Stimulated activated CD8-positive, alpha-beta memory T cell treated with anti-CD3 and anti-CD28 coated beads, Interleukin-4, amount 100 ng/mL, for 24 hours (primary cell): ENCODE measurements at regions not wholly inside any gene's neighbourhood (a gene's known extent, or its start where the extent isn't known, plus 50 kb on each side); places are given as distances from the start of the nearest gene placed in this dataset.
"Not testable (repeated sequence)": the region's sequence is repeated elsewhere in the genome, so short reads cannot be mapped to it uniquely, and the experiment has no call there.

Experiments used
- DNase-seq: peaks from one replicate; pipeline ENCODE4 v3.0.0-alpha.2; 2020; ENCODE audit warnings: low read depth

DNA sequence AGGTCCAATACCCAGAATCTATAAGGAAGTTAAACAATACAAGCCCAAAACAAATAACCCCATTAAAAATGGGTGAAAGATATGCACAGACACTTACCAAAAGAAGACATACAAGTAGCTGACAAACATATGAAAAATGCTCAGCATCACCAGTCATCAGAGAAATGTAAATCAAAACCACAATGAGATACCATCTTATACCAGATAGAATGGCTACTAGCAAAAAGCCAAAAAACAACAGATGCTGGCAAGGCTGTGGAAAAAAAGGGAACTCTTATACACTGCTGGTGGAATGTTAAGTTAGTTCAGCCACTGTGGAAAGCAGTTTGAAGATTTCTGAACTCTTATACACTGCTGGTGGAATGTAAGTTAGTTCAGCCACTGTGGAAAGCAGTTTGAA lies 331.1 kb downstream of the KIF20B start:
- no peak for DNase-seq

DNA sequence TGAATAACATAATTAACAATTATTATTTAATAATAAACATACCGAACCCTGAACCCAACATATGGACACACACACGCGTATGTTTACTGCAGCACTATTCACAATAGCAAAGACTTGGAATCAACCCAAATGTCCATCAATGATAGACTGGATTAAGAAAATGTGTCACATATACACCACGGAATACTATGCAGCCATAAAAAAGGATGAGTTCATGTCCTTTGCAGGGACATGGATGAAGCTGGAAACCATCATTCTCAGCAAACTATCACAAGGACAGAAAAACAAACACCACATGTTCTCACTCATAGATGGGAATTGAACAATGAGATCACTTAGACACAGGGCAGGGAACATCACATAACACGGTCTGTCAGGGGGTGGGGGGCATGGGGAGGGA lies 333.5 kb downstream of the KIF20B start:
- not testable (repeated sequence) for DNase-seq

- DNase-seq: no peak
Observed at GRCh38 chr10:90041585-90041984, 340.2 kb downstream of the KIF20B start.

- DNase-seq: no peak
Observed at GRCh38 chr10:90042075-90042474, 340.7 kb downstream of the KIF20B start.

- no peak for DNase-seq
Observed at GRCh38 chr10:90047243-90047729, 345.9 kb downstream of the KIF20B start.

DNA sequence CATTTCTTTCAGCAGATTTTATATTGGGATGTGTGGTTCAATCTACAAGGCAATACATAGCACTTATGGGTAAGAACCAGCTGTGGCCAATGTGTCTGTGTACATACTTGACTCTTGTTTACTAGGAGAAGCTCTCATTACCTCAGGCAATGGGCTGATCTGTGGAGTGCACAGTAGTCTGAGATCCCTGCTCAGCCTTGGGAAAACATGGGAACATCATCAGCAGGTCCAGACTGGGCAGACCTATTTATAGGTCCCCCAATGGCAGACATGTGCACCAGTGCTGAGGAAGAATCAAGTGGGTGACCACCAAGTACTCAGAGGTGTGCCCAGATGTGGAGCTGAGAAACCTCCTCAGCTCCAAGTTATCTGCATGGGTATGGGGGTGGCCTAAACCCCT lies 349.7 kb downstream of the KIF20B start:
- no peak for DNase-seq

DNA sequence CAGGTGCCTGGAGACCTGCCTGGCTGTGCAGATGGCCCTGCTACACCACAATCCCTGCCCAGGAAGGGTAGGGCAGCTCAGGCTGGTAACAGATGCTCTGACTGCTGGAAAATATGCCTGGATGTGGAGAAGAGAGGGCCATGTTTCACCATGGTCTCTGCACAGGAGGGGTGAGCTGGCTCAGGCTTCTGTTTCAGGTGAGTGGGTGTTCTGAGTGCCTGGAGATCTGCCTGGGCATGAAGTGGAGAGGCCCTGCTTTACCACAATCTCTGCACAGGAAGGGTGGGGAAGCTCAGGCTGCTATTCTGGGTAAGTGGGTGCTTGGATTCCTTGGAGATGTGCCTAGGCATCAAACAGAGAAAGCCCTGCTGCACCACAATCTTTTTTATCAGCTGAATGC lies 350.1 kb downstream of the KIF20B start:
- DNase-seq: no peak

GRCh38 chr10:90062786-90063185 lies 361.4 kb downstream of the KIF20B start:
- DNase-seq: no peak

DNA sequence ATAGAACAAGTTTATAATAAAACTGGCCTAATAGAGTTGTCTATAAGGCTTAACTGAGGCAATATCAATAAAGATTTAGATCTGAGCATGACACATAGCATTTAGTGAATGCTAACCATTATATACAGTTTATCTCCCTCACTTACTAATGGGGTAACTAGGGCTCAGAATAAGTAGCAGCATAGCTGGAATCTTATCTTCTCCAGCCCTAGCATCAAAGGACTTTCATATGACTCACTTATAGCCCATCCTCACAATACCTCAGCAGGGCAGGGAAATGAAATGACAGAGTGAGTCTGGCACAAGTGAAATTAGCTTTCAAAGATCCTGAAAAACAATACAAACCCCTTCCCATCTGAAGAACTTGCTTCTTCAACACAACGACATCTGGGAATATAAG lies 362.9 kb downstream of the KIF20B start:
- no peak for DNase-seq

DNA sequence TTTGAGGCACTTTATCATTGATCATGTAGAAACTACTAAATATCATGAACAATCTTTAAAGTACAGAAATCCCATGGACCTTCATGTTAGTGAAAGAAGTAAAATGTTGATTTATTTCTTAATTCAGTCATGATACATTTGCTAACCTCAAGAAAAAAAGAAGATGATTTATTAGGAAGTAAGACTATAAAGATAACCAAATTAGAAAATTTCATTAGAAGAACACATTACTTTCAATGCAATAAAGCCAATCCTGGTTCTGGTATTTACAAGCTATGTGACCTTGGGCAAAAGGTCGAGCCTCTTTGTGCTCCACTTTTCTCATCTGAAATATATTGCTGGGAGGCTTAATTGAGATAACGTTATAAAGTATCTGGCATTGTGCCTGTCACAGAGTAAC lies 365.0 kb downstream of the KIF20B start:
- DNase-seq: no peak

DNA sequence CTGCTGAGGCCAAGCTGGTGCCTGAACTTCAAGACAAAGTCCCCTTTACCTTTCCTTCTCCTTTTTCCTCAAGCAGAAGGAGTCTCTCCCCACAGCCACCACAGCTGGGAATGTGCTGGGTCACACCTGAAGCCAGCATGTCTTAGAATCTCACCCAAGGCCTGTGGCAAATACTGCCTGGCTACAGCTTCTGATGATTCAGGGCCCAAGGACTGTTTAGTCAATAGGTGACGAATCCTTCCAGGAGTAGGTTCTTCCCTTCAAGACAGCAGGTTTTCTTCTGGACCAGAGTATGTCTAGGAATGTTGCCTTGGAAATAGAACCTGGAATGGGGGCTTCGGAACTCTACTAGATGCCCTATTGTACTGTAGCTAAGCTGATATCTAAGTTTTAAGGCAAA lies 374.6 kb downstream of the KIF20B start:
- no peak for DNase-seq

DNA sequence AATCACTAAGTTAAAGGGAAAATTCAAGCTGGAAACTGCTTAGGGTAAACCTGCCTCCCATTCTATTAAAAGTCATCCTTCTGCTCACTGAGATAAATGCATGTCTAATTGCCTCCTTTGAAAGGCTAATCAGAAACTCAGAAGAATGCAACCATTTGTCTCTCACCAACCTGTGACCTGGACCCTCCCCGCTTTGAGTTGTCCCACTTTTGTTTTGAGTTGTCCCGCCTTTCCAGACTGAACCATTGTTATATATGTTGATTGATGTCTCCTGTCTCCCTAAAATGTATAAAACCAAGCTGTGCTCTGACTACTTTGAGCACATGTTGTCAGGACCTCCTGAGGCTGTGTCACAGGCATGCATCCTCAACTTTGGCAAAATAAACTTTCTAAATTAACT lies 378.4 kb downstream of the KIF20B start:
- no peak for DNase-seq

DNA sequence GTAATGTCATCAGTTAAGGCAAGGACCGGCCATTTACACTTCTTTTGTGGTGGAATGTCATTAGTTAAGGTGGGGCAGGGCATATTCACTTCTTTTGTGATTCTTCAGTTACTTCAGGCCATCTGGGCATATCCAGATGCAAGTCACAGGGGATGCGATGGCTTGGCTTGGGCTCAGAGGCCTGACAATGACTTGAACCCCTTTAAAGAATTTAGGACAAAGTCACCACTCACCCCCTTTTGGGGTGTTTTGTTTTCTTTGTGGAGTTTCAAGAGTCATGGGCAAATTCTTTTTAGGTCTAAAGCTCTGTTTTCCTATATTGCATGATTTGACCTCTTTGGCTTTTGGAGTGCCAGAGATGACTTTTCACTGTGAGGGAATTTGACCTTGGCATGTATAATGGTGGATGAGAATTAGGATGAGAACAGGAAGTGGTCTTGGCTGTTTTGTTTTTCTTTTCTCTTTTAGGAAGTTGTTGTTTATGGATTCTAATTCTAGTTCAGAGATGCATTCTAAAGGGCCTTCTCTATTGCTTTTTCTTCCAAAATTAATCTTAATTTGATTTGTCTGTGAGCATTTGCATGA lies 385.3 kb downstream of the KIF20B start:
- not testable (repeated sequence) for DNase-seq

DNA sequence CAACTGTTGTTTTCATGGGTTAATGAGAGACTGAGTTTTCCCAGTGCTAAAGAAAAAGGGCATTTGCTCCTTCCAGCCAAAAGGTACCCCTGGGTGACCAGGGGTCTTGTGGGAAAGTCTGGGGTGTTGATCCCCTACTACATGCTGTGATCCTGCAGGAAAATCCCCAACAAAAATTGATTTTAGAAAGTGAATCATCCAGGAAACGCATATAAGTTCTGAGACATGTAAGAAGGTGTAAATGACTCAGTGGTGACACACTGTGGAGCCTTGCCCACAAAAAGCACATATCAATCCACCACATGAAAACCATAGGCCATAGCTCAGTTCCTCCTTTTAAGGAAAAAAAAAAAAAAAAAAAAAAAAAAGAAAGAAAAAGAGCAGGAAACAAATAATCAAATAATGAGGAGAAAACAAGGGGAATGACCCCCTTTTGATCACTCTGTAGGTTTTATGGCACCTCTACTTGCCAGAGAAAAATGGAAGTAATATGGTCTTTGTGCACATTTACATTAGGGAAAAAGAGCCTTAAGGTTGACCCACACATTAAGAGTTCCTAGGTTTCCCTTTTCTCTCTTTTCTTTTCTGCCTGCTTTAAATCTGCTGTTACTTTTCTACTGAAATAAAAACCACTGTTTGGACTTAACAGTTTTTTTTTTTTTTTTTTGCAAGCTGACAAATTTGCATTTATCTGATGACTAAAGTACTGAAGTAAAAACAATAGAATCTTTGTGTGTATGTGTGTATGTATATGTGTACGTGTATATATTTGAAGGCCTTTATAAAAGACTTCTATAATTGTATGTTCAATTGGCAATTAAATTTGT lies 386.0 kb downstream of the KIF20B start:
- DNase-seq: no peak

- DNase-seq: no peak
Observed at GRCh38 chr10:90088024-90088317, 386.6 kb downstream of the KIF20B start.

DNA sequence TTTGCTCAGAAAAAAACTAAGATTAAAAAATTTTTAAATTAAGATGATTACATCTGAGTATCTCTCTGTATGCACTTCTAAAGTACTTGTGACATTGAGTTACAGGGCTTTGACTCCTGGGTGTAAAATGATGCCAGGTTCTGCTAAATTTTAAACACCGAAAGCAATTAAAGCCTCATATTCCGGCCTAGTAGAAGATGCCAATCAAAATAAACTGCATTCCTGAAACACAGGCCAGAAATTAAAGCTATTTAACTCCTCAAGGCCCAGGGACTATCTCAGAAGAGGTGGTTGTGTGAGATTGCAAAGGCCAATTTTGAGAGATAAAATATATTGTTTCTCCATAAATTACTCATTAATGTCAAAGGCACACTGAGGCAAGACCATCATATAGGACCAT lies 388.3 kb downstream of the KIF20B start:
- DNase-seq: no peak

DNA sequence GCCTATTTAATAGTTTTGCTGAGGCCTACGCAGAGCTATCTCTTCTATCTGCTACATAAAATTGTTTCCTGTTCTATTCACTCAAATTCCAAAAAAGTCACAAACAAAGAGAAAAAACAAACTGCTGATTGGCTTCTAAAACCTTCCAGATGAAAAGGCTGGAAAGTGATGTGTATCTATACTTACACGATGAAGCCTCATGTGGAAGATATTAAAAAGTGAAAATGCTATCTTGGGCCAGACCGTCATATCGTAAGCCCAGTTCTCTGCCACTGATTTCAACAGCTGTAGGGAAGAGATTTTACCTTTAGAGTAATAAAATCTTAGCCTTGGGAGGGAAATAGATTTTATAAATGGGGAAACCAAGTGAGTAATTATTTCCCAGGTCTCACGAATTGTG lies 394.8 kb downstream of the KIF20B start:
- DNase-seq: no peak

- DNase-seq: not testable (repeated sequence)
Observed at GRCh38 chr10:90107581-90107980, 406.2 kb downstream of the KIF20B start.

DNA sequence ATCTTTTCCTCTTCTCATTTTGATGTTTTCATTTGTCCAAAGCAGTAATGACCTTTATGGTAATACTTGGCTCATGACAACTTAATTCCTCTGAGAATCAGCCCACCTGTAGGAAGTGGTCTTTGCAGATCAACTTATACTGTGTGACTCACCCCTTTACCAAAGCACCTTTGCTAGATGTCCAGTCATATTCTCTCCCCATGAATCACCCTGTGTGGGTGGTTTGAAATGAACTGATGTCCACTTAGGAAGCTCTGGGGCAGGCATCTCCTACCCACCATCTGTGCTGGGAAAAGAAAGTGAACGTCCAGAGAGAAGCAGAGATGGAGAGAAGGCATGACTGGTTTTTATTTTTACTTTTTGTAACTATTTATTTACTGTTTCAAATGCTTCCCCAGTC lies 410.3 kb downstream of the KIF20B start:
- DNase-seq: no peak

GRCh38 chr10:90112681-90113080 lies 411.3 kb downstream of the KIF20B start:
- no peak for DNase-seq

- DNase-seq: not testable (repeated sequence)
Observed at GRCh38 chr10:90118567-90118966, 417.2 kb downstream of the KIF20B start.

DNA sequence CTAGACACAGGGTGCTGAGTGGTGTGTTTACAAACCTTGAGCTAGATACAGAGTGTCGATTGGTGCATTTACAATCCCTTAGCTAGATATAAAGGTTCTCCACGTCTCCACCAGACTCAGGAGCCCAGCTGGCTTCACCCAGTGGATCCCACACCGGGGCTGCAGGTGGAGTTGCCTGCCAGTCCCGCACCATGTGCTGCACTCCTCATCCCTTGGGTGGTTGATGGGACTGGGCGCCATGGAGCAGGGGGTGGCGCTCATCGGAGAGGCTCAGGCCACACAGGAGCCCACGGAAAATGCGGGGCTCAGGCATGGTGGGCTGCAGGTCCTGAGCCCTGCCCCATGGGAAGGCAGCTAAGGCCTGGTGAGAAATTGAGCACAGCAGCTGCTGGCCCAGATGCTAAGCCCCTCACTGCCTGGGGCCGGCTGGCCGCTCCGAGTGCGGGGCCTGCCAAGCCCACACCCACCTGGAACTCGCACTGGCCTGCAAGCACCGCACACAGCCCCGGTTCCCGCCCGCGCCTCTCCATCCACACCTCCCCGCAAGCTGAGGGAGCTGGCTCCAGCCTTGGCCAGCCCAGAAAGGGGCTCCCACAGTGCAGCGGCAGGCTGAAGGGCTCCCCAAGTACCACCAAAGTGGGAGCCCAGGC lies 418.4 kb downstream of the KIF20B start:
- DNase-seq: not testable (repeated sequence)
